ENCODE measurements at regions not wholly inside any gene's neighbourhood (a gene's known extent, or its start where the extent isn't known, plus 50 kb on each side); places are given as distances from the start of the nearest gene placed in this dataset.

GRCh38 chr3:182006431-182006830, 294.7 kb downstream of the SOX2 start:
- ChIA-PET CTCF (no interaction called here), POLR2A (ENCODE audit: low non-redundant PET) (no interaction called here)
- no TSS peak for BruUV-seq (replicated peaks)
- no peak for DNase-seq (ENCODE audit: low spot score)
- H3K9me3 ChIP-seq (ENCODE audit: low read depth, low read length, poor library complexity, severe bottlenecking) = no peaks in the 10 kb centered on the region
- no peaks in the 10 kb centered on the region for H3K27me3 ChIP-seq (replicated peaks; ENCODE audit: insufficient read depth, low read depth, low read length, poor library complexity)
- intact Hi-C loops (cut with micrococcal nuclease; ENCODE audit: unreplicated experiment) = no loop called here
- no peaks in the 10 kb centered on the region for H3K36me3 ChIP-seq (ENCODE audit: insufficient read depth, low read length, poor library complexity, severe bottlenecking)
- H3K4me1 ChIP-seq (ENCODE audit: insufficient read depth, low read length, poor library complexity, severe bottlenecking) = no peaks in the 10 kb centered on the region
- TF ChIP-seq, protein P1, sequence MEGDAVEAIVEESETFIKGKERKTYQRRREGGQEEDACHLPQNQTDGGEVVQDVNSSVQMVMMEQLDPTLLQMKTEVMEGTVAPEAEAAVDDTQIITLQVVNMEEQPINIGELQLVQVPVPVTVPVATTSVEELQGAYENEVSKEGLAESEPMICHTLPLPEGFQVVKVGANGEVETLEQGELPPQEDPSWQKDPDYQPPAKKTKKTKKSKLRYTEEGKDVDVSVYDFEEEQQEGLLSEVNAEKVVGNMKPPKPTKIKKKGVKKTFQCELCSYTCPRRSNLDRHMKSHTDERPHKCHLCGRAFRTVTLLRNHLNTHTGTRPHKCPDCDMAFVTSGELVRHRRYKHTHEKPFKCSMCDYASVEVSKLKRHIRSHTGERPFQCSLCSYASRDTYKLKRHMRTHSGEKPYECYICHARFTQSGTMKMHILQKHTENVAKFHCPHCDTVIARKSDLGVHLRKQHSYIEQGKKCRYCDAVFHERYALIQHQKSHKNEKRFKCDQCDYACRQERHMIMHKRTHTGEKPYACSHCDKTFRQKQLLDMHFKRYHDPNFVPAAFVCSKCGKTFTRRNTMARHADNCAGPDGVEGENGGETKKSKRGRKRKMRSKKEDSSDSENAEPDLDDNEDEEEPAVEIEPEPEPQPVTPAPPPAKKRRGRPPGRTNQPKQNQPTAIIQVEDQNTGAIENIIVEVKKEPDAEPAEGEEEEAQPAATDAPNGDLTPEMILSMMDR (conservative IDR thresholded peaks at IDR 0.05; ENCODE audit: low read depth, low read length) = no peak
- TF ChIP-seq EZH2 (IDR thresholded peaks at IDR 0.05; ENCODE audit: borderline replicate concordance, low read depth, low read length, poor library complexity, severe bottlenecking) = no peak
- no peak overlapping the region for H3K4me3 ChIP-seq (ENCODE audit: low read depth, low read length, poor library complexity, severe bottlenecking)
- H3K27ac ChIP-seq (ENCODE audit: low read depth, low read length, poor library complexity, severe bottlenecking) = no peak overlapping the region

DNA sequence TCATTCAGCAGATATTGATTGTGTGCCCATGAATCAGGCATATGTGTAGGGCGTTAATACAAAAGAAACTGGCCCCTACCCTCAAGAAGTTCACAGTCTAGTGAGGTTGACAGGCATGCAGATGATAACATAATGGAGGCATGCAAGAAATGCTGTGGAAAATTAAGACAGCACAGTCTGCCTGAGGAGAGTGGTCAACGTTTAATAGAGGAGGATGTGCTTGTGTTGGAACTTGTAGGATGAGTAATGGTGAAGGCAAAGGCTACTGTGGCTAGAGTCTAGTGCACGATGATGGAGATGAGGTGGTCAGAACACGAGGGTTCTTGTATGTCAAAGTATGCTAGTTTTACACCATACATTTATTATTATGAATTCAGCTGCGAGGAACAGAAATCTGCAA, 295.7 kb downstream of the SOX2 start:
- DNase-seq (ENCODE audit: low spot score) = no peak
- no peak for TF ChIP-seq EZH2 (IDR thresholded peaks at IDR 0.05; ENCODE audit: borderline replicate concordance, low read depth, low read length, poor library complexity, severe bottlenecking)
- TF ChIP-seq, protein P1 (conservative IDR thresholded peaks at IDR 0.05; ENCODE audit: low read depth, low read length) = no peak
- CTCF ChIA-PET = no interaction called here
- Histone ChIP-seq H3K27ac (ENCODE audit: low read depth, low read length, poor library complexity, severe bottlenecking) (no peak overlapping the region), H3K4me1 (ENCODE audit: insufficient read depth, low read length, poor library complexity, severe bottlenecking) (no peaks in the 10 kb centered on the region), H3K36me3 (ENCODE audit: insufficient read depth, low read length, poor library complexity, severe bottlenecking) (no peaks in the 10 kb centered on the region), H3K27me3 (replicated peaks; ENCODE audit: insufficient read depth, low read depth, low read length, poor library complexity) (no peaks in the 10 kb centered on the region), H3K4me3 (ENCODE audit: low read depth, low read length, poor library complexity, severe bottlenecking) (no peak overlapping the region), H3K9me3 (ENCODE audit: low read depth, low read length, poor library complexity, severe bottlenecking) (no peaks in the 10 kb centered on the region)
- BruUV-seq (replicated peaks) = no TSS peak
- intact Hi-C loops (cut with micrococcal nuclease; ENCODE audit: unreplicated experiment) = no loop called here
- POLR2A ChIA-PET (ENCODE audit: low non-redundant PET) = no interaction called here

GRCh38 chr3:182018361-182018760, 306.6 kb downstream of the SOX2 start:
- DNase-seq (ENCODE audit: low spot score) = no peak
- no peak for TF ChIP-seq EZH2 (IDR thresholded peaks at IDR 0.05; ENCODE audit: borderline replicate concordance, low read depth, low read length, poor library complexity, severe bottlenecking)
- TF ChIP-seq, protein P1 (conservative IDR thresholded peaks at IDR 0.05; ENCODE audit: low read depth, low read length) = no peak
- H3K4me1 ChIP-seq (ENCODE audit: insufficient read depth, low read length, poor library complexity, severe bottlenecking) = peaks cover 9% of the 10 kb centered on the region
- no peaks in the 10 kb centered on the region for H3K36me3 ChIP-seq (ENCODE audit: insufficient read depth, low read length, poor library complexity, severe bottlenecking)
- intact Hi-C loops (cut with micrococcal nuclease; ENCODE audit: unreplicated experiment) = no loop called here
- no peak overlapping the region for H3K4me3 ChIP-seq (ENCODE audit: low read depth, low read length, poor library complexity, severe bottlenecking)
- no peaks in the 10 kb centered on the region for H3K9me3 ChIP-seq (ENCODE audit: low read depth, low read length, poor library complexity, severe bottlenecking)
- POLR2A ChIA-PET (ENCODE audit: low non-redundant PET) = no interaction called here
- no peak overlapping the region for H3K27ac ChIP-seq (ENCODE audit: low read depth, low read length, poor library complexity, severe bottlenecking)
- no TSS peak for BruUV-seq (replicated peaks)
- CTCF ChIA-PET = no interaction called here
- no peaks in the 10 kb centered on the region for H3K27me3 ChIP-seq (replicated peaks; ENCODE audit: insufficient read depth, low read depth, low read length, poor library complexity)
